ENCODE measurements at regions not wholly inside any gene's neighbourhood (a gene's known extent, or its start where the extent isn't known, plus 50 kb on each side); places are given as distances from the start of the nearest gene placed in this dataset.
"Not testable (repeated sequence)": the region's sequence is repeated elsewhere in the genome, so short reads cannot be mapped to it uniquely, and the experiment has no call there.

DNA sequence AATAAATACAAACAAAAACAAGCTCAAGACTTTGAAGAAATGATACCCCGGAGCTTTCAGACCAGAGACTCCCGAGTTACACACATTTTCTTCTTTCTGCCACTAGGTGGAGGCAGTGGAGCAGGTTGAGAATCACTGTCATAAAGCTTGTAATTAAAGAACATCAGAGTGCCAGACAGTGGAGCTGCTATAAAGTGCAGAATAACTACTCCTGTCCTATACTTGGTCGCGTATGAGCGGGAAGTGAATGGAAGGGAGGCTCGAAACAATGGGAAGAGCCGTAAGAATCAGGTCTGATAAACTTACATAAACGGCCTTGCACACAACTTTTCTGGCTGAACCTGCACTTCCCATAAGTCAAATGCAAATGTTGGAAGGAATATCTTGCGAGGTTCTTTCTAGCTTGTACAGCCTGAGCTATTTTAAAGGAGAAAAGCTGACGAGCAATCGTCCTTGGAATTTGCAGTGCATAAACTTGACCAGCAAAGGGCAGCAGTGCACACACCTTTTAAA lies 189.0 kb downstream of the RPIA start:
- WGBS, 10 experiments: 0 to 51% (median 19%) methylated on average over 1 to 10 of the region's 11 CpGs

GRCh38 chr2:88885275-88885674 lies 193.8 kb downstream of the RPIA start:
- peak in 3 of 8 experiments; percentile 34 to 71 (median 42) for ATAC-seq (replicated peaks in 6 of 8)
- WGBS, 10 experiments: 0 to 61% (median 23%) methylated on average over 1 to 3 of the region's 3 CpGs; no CpG with 5 or more reads in 2 of the 10 experiments
- in situ Hi-C loops (cut with MboI; ENCODE audit: low pct_unique_long_range_greater_than_20kb in 2 of 9, low sequenced_read_pairs in 9 of 9, unreplicated experiment in 9 of 9): no loop called here

More for the DNA sequence above, 189.0 kb downstream of the RPIA start:
- in situ Hi-C loops (cut with MboI; ENCODE audit: low pct_unique_long_range_greater_than_20kb in 2 of 9, low sequenced_read_pairs in 9 of 9, unreplicated experiment in 9 of 9): no loop called here
- Histone ChIP-seq H3K4me3 (no peak overlapping the region), H3K27ac (no peak overlapping the region), H3K4me1 (replicated peaks in 1 of 2) (no peaks in the 10 kb centered on the region)
- peak in 7 of 8 experiments; percentile 36 to 91 (median 64) for ATAC-seq (replicated peaks in 6 of 8)

DNA sequence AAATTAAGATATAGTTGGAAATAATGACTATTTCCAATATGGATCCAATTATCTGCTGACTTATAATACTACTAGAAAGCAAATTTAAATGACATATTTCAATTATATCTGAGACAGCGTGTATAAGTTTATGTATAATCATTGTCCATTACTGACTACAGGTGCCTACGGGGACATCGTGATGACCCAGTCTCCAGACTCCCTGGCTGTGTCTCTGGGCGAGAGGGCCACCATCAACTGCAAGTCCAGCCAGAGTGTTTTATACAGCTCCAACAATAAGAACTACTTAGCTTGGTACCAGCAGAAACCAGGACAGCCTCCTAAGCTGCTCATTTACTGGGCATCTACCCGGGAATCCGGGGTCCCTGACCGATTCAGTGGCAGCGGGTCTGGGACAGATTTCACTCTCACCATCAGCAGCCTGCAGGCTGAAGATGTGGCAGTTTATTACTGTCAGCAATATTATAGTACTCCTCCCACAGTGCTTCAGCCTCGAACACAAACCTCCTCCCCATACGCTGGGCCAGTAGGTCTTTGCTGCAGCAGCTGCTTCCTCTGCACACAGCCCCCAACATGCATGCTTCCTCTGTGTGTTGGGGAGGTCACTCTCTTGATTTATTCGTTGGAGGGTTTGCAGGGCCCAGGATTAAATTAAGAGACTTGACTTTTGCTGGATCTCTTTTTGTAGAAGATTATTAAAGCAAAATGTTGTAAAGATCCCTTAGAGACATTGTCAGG lies 194.4 kb downstream of the RPIA start:
- H3K4me1 ChIP-seq (replicated peaks in 1 of 2): no peaks in the 10 kb centered on the region
- in situ Hi-C loops (cut with MboI; ENCODE audit: low pct_unique_long_range_greater_than_20kb in 2 of 9, low sequenced_read_pairs in 9 of 9, unreplicated experiment in 9 of 9): no loop called here
- peak in 6 of 8 experiments; percentile 23 to 60 (median 41) for ATAC-seq (replicated peaks in 6 of 8)
- 20 to 88% (median 62%) methylated on average over 1 to 8 of the region's 11 CpGs; no CpG with 5 or more reads in 1 of the 10 experiments for WGBS, 10 experiments
- no peak overlapping the region for H3K27ac ChIP-seq
- no peak overlapping the region for H3K4me3 ChIP-seq

More at GRCh38 chr2:88885275-88885674, 193.8 kb downstream of the RPIA start:
- no peaks in the 10 kb centered on the region for H3K4me1 ChIP-seq (replicated peaks in 1 of 2)
- no peak overlapping the region for H3K27ac ChIP-seq
- H3K4me3 ChIP-seq: no peak overlapping the region

GRCh38 chr2:88887466-88887865 lies 196.0 kb downstream of the RPIA start:
- H3K27ac ChIP-seq; in situ Hi-C loops (cut with MboI; ENCODE audit: low pct_unique_long_range_greater_than_20kb in 2 of 9, low sequenced_read_pairs in 9 of 9, unreplicated experiment in 9 of 9); H3K4me1 ChIP-seq (replicated peaks in 1 of 2); ATAC-seq (replicated peaks in 6 of 8); H3K4me3 ChIP-seq: not testable (repeated sequence)
- WGBS, 10 experiments: 49 to 93% (median 84%) methylated on average over 1 to 5 of the region's 5 CpGs

DNA sequence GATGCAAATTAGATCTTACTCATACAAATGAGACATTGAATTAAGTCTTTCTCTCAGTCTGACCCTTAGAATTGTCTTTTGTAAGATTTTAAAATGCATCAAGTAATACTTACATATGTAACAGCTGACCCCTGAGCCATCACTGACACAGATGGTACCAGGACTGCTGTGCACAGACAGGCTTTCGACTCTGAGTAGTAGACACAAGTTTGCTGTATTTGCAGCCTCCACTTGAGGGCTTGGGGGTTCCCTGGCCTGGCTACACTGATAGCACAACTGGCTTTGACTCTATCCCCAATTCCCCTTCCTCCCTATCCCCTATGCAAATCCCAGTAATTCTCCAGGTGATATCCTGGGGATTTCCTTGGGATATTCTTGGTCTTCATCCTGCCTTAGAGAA lies 200.7 kb downstream of the RPIA start:
- in situ Hi-C loops (cut with MboI; ENCODE audit: low pct_unique_long_range_greater_than_20kb in 2 of 9, low sequenced_read_pairs in 9 of 9, unreplicated experiment in 9 of 9): no loop called here
- Histone ChIP-seq H3K27ac (no peak overlapping the region), H3K4me1 (replicated peaks in 1 of 2) (no peaks in the 10 kb centered on the region), H3K4me3 (no peak overlapping the region)
- no peak for ATAC-seq (replicated peaks in 6 of 8)
- WGBS, 10 experiments: no CpG with 5 or more reads among the region's 1 CpG

- Histone ChIP-seq H3K4me1 (replicated peaks in 1 of 2) (no peaks in the 10 kb centered on the region), H3K4me3 (no peak overlapping the region), H3K27ac (no peak overlapping the region)
- 52 to 100% (median 92%) methylated on average over 2 to 4 of the region's 4 CpGs; no CpG with 5 or more reads in 1 of the 10 experiments for WGBS, 10 experiments
- no peak for ATAC-seq (replicated peaks in 6 of 8)
- in situ Hi-C loops (cut with MboI; ENCODE audit: low pct_unique_long_range_greater_than_20kb in 2 of 9, low sequenced_read_pairs in 9 of 9, unreplicated experiment in 9 of 9): no loop called here
These were observed 201.3 kb downstream of the RPIA start for GRCh38 chr2:88892788-88893187.

DNA sequence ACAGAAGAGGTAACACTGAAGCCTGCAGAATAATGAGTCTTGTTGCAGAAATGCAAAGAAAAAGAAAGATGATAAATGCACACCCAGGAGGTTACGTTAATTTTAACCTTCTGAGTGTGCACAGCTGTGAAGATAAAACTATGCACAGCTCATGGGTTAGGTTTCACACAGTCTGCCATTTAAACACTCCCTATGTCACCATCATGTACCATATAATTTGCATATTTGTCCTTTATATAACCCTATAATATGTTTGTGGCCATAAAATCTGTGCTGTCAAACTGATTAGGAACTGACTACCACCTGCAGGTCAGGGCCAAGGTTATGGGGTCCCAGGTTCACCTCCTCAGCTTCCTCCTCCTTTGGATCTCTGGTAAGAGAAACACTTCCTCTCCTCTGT lies 205.5 kb downstream of the RPIA start:
- Histone ChIP-seq H3K27ac (no peak overlapping the region), H3K4me3 (no peak overlapping the region), H3K4me1 (replicated peaks in 1 of 2) (no peaks in the 10 kb centered on the region)
- in situ Hi-C loops (cut with MboI; ENCODE audit: low pct_unique_long_range_greater_than_20kb in 2 of 9, low sequenced_read_pairs in 9 of 9, unreplicated experiment in 9 of 9): no loop called here
- 0 to 89% (median 67%) methylated on average over 1 of the region's 1 CpG; no CpG with 5 or more reads in 6 of the 10 experiments for WGBS, 10 experiments
- ATAC-seq (replicated peaks in 6 of 8): no peak

- in situ Hi-C loops (cut with MboI; ENCODE audit: low pct_unique_long_range_greater_than_20kb in 2 of 9, low sequenced_read_pairs in 9 of 9, unreplicated experiment in 9 of 9): no loop called here
- H3K4me3 ChIP-seq: no peak overlapping the region
- ATAC-seq (replicated peaks in 6 of 8): no peak
- WGBS, 10 experiments: 0 to 43% (median 33%) methylated on average over 1 of the region's 1 CpG; no CpG with 5 or more reads in 5 of the 10 experiments
- H3K4me1 ChIP-seq (replicated peaks in 1 of 2): no peaks in the 10 kb centered on the region
- H3K27ac ChIP-seq: no peak overlapping the region
These were observed 206.2 kb downstream of the RPIA start for GRCh38 chr2:88897715-88898114.

GRCh38 chr2:88903749-88904353 lies 212.4 kb downstream of the RPIA start:
- H3K4me1 ChIP-seq (replicated peaks in 1 of 2): no peaks in the 10 kb centered on the region
- in situ Hi-C loops (cut with MboI; ENCODE audit: low pct_unique_long_range_greater_than_20kb in 2 of 9, low sequenced_read_pairs in 9 of 9, unreplicated experiment in 9 of 9): no loop called here
- WGBS, 10 experiments: 0 to 14% (median 0%) methylated on average over 1 to 2 of the region's 2 CpGs; no CpG with 5 or more reads in 4 of the 10 experiments
- no peak overlapping the region for H3K4me3 ChIP-seq
- ATAC-seq (replicated peaks in 6 of 8): peak in 4 of 8 experiments; percentile 58 to 93 (median 84)
- H3K27ac ChIP-seq: no peak overlapping the region

DNA sequence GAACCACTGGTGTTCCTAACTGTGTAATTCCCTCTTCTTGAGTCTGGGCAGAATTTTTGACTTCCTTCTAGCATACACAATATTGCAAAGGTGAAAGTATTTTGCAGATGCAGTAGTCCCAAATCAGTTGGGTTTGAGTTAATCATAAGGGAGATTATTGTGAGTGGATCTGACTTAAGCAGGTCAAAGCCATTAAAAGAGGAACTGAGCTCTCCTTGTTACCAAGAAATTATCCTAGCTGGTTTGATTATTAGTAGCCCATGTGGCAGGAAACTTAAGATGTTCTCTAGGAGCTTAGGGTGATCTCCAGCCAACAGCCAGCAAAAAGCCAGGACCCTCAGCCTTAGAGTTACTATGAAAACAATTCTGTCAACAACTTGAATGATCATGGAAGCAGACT lies 221.8 kb downstream of the RPIA start:
- H3K4me3 ChIP-seq: no peak overlapping the region
- in situ Hi-C loops (cut with MboI; ENCODE audit: low pct_unique_long_range_greater_than_20kb in 2 of 9, low sequenced_read_pairs in 9 of 9, unreplicated experiment in 9 of 9): no loop called here
- no peak for ATAC-seq (replicated peaks in 6 of 8)

GRCh38 chr2:88919087-88919738 lies 227.7 kb downstream of the RPIA start:
- in situ Hi-C loops (cut with MboI; ENCODE audit: low pct_unique_long_range_greater_than_20kb in 2 of 9, low sequenced_read_pairs in 9 of 9, unreplicated experiment in 9 of 9): no loop called here
- Histone ChIP-seq H3K4me3 (no peak overlapping the region), H3K27ac (no peak overlapping the region), H3K4me1 (replicated peaks in 1 of 2) (no peaks in the 10 kb centered on the region)
- WGBS, 10 experiments: 24 to 92% (median 70%) methylated on average over 2 to 6 of the region's 7 CpGs; no CpG with 5 or more reads in 1 of the 10 experiments
- ATAC-seq (replicated peaks in 6 of 8): peak in 1 of 8 experiments; percentile 62

More for the DNA sequence above, 221.8 kb downstream of the RPIA start:
- H3K4me1 ChIP-seq (replicated peaks in 1 of 2): no peaks in the 10 kb centered on the region
- no peak overlapping the region for H3K27ac ChIP-seq

DNA sequence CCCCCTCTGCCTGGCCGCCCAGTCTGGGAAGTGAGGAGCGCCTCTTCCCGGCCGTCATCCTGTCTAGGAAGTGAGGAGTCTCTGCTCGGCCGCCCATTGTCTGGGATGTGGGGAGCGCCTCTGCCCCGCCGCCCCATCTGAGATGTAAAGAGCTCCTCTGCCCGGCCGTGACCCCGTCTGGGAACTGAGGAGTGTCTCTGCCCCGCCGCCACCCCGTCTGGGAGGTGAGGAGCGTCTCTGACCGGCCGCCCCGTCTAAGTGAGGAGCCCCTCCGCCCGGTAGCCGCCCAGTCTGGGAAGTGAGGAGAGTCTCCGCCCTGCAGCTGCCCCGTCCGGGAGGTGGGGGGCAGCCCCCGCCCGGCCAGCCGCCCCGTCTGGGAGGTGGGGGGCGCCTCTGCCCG lies 228.9 kb downstream of the RPIA start:
- in situ Hi-C loops (cut with MboI; ENCODE audit: low pct_unique_long_range_greater_than_20kb in 2 of 9, low sequenced_read_pairs in 9 of 9, unreplicated experiment in 9 of 9); H3K4me3 ChIP-seq; H3K4me1 ChIP-seq (replicated peaks in 1 of 2); H3K27ac ChIP-seq; ATAC-seq (replicated peaks in 6 of 8): not testable (repeated sequence)
- WGBS, 10 experiments: 60% methylated on average over 1 of the region's 31 CpGs; no CpG with 5 or more reads in 9 of the 10 experiments

DNA sequence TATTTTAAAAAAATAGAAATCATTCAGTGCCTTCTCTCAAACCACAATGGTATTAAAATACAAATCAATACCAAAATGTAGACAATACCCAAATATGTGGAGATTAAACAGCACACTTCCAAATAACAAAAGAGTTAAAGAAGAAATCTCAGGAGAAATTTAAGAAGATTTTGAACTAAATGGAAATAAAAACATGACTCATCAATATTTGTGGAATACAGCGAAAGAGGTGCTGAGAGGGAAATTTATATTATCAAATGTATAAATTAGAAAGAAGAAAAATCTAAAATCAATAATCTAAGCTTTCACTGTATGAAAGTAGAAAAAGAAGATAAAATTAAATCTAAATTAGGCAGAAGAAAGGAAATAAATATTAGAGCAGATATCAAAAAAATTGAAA lies 233.1 kb downstream of the RPIA start:
- Histone ChIP-seq H3K27ac (no peak overlapping the region), H3K4me3 (no peak overlapping the region), H3K4me1 (replicated peaks in 1 of 2) (no peaks in the 10 kb centered on the region)
- in situ Hi-C loops (cut with MboI; ENCODE audit: low pct_unique_long_range_greater_than_20kb in 2 of 9, low sequenced_read_pairs in 9 of 9, unreplicated experiment in 9 of 9): no loop called here
- WGBS, 10 experiments: 89 to 100% (median 96%) methylated on average over 1 of the region's 1 CpG
- no peak for ATAC-seq (replicated peaks in 6 of 8)

Measured in motor neuron (in vitro differentiated cells).